SJCRH30 (cell line): ENCODE measurements at regions not wholly inside any gene's neighbourhood (a gene's known extent, or its start where the extent isn't known, plus 50 kb on each side); places are given as distances from the start of the nearest gene placed in this dataset.

ENCODE experiments used
- DNase-seq, 2 experiments: peaks; one replicate each; pipeline ENCODE4 v3.0.0-alpha.2; 2015 to 2020
- H3K27ac ChIP-seq: fragments of 250-450 bp; sonication (Bioruptor Pico); 2 replicates; pipeline ENCODE4 v1.5.1; 2020; ENCODE audit warnings: mild to moderate bottlenecking, moderate library complexity
- H3K27me3 ChIP-seq: fragments of 250-450 bp; sonication (Bioruptor Pico); 2 replicates; pipeline ENCODE4 v1.5.1; 2020; ENCODE audit warnings: mild to moderate bottlenecking, moderate library complexity
- H3K36me3 ChIP-seq: fragments of 250-450 bp; sonication (Bioruptor Pico); 2 replicates; pipeline ENCODE4 v1.5.1; 2020; ENCODE audit warnings: mild to moderate bottlenecking, moderate library complexity
- H3K4me1 ChIP-seq: fragments of 250-450 bp; sonication (Bioruptor Pico); 2 replicates; pipeline ENCODE4 v1.5.1; 2020; ENCODE audit warnings: mild to moderate bottlenecking, moderate library complexity
- H3K4me3 ChIP-seq: fragments of 250-450 bp; sonication (Bioruptor Pico); 2 replicates; pipeline ENCODE4 v1.5.1; 2020; ENCODE audit warnings: mild to moderate bottlenecking, moderate library complexity
- H3K9me3 ChIP-seq: fragments of 250-450 bp; sonication (Bioruptor Pico); replicated peaks from 2 replicates; pipeline ENCODE4 v1.5.1; 2020; ENCODE audit warnings: mild to moderate bottlenecking, moderate library complexity

DNA sequence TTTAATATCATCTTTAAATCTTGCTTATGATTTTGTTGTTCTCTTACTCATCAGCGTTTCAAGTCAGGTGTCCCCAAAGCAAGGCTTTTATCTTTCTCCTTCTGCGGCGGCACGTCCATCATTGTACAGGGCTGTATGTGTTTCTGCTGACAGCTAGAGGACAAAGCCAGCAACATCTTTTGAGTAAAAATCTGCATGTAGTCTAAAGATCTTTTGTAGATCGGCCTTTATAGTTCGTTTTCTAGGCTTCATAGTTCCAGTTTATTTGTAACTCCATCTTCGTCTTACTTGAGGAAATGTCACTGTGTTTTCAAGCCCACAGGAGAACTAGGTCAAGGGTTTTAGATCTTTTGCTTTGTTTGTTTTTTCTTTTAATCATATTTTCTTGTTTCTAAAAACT is 211.4 kb upstream of the TOPAZ1 start:
- Histone ChIP-seq H3K27ac (no peak overlapping the region), H3K4me1 (no peaks in the 10 kb centered on the region), H3K27me3 (no peaks in the 10 kb centered on the region), H3K36me3 (no peaks in the 10 kb centered on the region), H3K9me3 (no peaks in the 10 kb centered on the region), H3K4me3 (no peak overlapping the region)
- no peak for DNase-seq

GRCh38 chr3:44030687-44031305 is 210.9 kb upstream of the TOPAZ1 start:
- Histone ChIP-seq H3K9me3 (no peaks in the 10 kb centered on the region), H3K4me1 (no peaks in the 10 kb centered on the region), H3K4me3 (no peak overlapping the region), H3K36me3 (no peaks in the 10 kb centered on the region), H3K27ac (no peak overlapping the region), H3K27me3 (no peaks in the 10 kb centered on the region)
- DNase-seq: no peak

DNA sequence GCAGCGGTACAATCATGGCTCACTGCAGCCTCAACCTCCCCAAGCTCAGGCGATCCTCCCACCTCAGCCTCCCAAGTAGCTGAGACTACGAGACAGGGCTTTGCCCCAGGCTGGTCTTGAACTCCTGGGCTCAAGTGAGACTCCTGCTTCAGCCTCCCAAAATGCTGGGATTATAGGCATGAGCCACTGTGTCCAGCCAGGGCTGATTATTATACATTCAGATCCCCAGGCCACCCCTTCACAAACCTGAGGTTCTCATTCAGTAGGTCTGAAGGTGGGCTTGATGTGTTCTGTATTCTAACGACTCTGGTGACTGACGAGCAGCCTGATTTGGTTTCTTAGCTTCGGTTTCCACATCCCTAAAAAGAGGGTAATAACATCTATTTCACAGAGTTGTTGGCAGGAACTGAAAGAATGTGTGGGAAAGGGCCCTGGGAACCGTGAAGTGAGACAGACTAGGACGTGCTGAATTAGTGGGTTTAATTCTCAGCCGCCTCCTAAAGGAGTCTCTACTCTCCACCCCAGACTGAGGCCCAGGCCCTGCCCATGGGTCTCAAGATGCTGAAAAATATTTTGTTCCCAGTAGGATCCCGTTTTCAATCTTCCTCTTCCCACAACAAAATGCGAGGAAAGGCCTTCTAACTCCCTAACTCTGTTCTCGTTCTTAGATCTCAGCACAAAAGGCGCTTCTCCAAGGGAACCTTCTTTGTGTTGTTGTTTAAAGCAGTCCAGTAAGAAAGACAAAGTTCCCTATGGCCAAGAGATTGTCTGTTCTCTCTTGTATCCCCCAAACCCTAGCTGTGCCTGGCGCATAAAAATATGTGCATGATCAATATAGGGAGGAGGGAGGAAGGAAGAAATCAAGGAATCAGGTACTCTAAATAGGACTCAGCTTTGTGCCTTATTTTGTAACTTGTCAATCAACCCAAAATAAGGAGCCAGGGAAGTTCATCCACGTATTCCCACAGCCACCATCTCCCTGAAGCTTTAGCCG is 210.0 kb upstream of the TOPAZ1 start:
- Histone ChIP-seq H3K9me3 (no peaks in the 10 kb centered on the region), H3K36me3 (no peaks in the 10 kb centered on the region), H3K27me3 (no peaks in the 10 kb centered on the region), H3K27ac (no peak overlapping the region), H3K4me3 (no peak overlapping the region), H3K4me1 (no peaks in the 10 kb centered on the region)
- no peak for DNase-seq

DNA sequence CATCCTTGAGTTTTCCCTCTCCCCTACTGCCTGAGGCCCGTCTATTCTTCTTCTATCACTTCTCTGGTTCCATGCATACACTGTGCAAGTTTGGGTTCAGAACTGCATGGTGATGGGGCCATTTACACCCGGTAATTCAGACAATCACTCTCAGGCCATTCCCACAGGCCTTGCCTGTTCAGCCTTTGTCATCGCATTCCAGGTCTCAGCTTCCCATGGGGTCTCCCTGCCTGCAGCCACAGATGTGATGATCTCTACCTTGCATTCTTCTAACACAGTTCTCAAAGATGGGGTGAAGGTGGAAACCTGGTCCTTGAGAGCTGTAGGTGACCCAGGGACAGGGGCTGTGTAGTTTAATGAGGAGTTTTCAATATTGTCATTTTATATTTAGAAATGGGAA is 209.2 kb upstream of the TOPAZ1 start:
- no peaks in the 10 kb centered on the region for H3K4me1 ChIP-seq
- no peak for DNase-seq

GRCh38 chr3:44033123-44033522 is 208.6 kb upstream of the TOPAZ1 start:
- H3K27me3 ChIP-seq: no peaks in the 10 kb centered on the region
- H3K36me3 ChIP-seq: no peaks in the 10 kb centered on the region
- H3K9me3 ChIP-seq: no peaks in the 10 kb centered on the region
- no peak for DNase-seq
- no peak overlapping the region for H3K4me3 ChIP-seq
- no peaks in the 10 kb centered on the region for H3K4me1 ChIP-seq
- H3K27ac ChIP-seq: no peak overlapping the region

More for the DNA sequence above, 209.2 kb upstream of the TOPAZ1 start:
- Histone ChIP-seq H3K27ac (no peak overlapping the region), H3K4me3 (no peak overlapping the region), H3K9me3 (no peaks in the 10 kb centered on the region), H3K27me3 (no peaks in the 10 kb centered on the region), H3K36me3 (no peaks in the 10 kb centered on the region)

DNA sequence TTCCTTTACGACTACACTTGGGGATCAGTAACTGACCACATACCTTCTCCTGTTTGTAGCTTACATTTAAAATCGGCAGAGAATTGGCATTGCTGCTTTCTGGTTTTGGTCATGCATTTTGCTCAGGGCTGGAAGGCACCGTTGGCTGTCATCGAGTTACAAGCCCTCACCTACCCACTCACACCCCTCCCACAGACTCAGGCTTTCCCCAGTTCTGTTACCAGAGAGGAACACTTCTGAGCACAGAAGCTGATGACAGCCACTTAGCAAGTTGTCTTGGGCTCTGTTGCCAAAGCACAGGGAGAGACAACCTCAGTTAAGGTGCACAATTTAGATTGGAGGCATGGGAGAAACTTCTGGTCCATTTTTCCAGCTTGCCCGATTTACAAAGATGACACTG is 204.8 kb upstream of the TOPAZ1 start:
- no peaks in the 10 kb centered on the region for H3K4me1 ChIP-seq
- DNase-seq: no peak
- no peaks in the 10 kb centered on the region for H3K36me3 ChIP-seq
- H3K4me3 ChIP-seq: no peak overlapping the region
- H3K27me3 ChIP-seq: no peaks in the 10 kb centered on the region
- no peak overlapping the region for H3K27ac ChIP-seq
- H3K9me3 ChIP-seq: no peaks in the 10 kb centered on the region

DNA sequence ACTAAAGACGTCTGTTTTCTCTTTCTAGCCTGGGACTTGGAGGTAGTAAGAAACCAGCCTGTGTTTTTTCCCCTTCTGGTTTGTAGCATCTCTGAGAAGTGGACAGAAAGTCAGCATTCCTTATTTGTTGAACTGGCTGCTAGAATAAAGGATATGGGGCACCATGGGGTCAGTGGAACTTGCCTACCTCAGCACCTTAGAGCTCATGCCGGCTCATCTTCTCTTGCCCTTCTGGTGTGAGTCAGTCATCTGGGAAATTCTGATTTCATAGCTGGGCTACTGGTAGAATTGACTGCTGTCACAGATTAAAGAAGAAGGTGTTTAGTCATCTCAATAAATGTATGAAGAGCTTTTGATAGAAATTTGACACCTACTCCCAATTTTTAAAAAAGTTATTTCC is 202.7 kb upstream of the TOPAZ1 start:
- Histone ChIP-seq H3K27ac (no peak overlapping the region), H3K4me1 (no peaks in the 10 kb centered on the region), H3K9me3 (no peaks in the 10 kb centered on the region), H3K4me3 (no peak overlapping the region), H3K27me3 (no peaks in the 10 kb centered on the region), H3K36me3 (no peaks in the 10 kb centered on the region)
- no peak for DNase-seq

DNA sequence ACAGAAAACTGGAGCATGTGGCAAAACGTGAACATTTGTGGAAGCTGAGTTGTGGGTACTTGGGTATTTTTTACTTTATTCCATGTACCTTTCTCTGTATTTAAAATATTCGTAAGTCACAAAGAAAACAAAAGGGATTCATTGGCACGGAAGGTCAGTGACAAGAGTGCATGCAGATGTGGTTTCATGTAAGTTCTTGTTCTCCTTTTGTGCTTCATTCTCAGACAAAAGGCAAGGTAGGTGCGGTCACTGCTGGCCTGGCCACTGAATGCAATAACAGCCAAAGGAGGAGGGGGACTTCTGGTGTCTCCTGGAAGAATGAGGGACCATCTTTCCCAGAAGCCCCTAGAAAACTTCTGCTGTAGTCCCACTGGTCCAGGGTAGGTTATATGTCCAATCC is 200.0 kb upstream of the TOPAZ1 start:
- Histone ChIP-seq H3K36me3 (no peaks in the 10 kb centered on the region), H3K4me1 (no peaks in the 10 kb centered on the region), H3K9me3 (no peaks in the 10 kb centered on the region), H3K27ac (no peak overlapping the region), H3K27me3 (no peaks in the 10 kb centered on the region), H3K4me3 (no peak overlapping the region)
- DNase-seq: no peak

GRCh38 chr3:44042772-44043171 is 198.9 kb upstream of the TOPAZ1 start:
- DNase-seq: no peak
- Histone ChIP-seq H3K4me3 (no peak overlapping the region), H3K9me3 (no peaks in the 10 kb centered on the region), H3K27me3 (no peaks in the 10 kb centered on the region), H3K27ac (no peak overlapping the region), H3K36me3 (no peaks in the 10 kb centered on the region), H3K4me1 (no peaks in the 10 kb centered on the region)

DNA sequence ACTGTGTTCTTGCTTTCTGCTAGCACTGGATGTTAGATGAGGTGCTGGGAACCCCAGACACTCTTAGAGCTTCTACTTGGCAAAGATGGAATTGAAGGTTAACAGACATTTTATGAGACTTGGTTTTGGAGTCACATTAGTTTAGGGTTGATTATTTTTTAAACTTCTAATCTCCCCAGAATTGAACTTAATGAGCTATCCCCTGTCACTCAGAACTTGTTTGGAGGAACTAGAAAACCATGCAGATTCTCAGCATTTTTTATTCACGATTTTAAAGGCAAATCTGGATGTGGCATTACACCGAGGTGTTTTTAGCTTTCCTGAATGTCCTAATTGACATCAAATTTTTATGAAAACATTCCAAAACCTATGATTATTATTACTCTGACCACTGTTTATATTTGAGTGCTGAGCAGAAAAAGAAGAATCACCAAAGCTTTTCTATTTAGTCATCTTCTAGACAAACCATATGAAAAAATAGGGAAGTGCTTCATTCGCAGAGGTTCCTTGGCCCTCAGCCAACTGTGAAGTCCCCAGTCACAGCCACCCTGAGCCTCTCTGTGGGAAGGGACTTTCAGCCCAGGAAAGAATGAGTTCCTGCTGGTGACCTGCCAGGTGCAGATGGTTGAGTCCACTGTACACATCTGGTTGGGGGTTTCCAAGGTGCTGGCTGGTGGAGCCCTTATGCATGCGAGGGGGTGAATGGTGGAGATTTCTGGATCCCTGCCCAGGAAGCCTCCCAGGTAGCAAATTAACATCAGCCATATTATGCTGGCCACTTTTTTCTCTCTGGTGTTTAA is 196.0 kb upstream of the TOPAZ1 start:
- Histone ChIP-seq H3K9me3 (no peaks in the 10 kb centered on the region), H3K36me3 (no peaks in the 10 kb centered on the region), H3K27ac (no peak overlapping the region), H3K4me3 (no peak overlapping the region), H3K27me3 (no peaks in the 10 kb centered on the region), H3K4me1 (no peaks in the 10 kb centered on the region)
- peak in 1 of 2 experiments; percentile 16 for DNase-seq

DNA sequence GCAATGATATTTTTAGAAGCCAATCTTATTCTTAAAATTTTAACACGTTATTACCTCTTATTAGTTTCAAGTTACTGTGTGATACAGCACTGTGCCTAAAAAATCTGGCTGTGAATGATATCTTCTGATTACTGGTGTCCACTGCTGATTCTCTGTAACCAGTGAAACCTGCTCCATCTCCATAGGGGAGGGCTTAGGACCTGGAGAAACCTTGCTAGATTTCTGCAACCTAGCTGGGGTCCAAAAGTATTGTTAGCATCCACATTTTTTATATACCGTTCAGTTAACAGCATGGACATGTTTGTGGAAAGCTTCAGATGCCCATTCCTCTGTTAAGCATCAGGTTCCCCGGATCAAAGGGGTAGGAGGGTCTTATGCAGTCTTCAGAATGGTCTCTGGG is 193.9 kb upstream of the TOPAZ1 start:
- Histone ChIP-seq H3K9me3 (no peaks in the 10 kb centered on the region), H3K4me1 (no peaks in the 10 kb centered on the region), H3K27ac (no peak overlapping the region), H3K27me3 (no peaks in the 10 kb centered on the region), H3K4me3 (no peak overlapping the region), H3K36me3 (no peaks in the 10 kb centered on the region)
- DNase-seq: no peak

DNA sequence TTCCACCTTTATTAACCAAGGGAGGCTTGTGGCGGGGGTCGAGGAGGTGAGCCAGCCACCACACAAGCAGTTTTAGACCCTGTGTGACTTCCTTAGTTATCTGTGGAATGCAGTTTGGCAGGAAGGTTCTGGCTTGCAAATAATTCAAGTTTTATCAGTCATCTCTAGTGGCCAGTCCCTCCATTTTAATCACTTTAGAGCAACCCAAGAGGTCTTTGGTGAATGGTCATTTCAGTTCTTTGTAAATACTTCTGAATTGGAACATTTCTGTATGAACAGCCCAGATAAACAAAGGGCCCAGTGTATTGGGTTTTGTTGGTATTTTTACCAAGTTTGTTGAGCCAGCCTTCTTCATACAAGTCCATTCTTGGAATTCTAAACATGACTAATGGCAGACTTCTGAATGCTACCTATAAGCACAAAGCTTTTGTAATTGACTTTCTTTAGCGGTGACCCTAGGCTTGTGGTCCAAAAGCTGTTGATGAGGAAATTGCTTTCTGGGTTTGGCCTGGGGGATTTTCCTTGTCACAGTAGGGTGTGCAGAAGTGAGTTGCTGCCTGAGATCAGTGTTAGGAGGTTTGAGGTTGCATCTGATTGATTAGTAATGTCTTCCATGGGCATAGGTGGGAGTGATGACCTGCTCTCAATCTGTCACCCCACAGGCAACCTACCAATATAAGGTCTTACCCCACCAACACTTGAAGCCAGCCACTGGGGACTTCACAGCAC is 193.3 kb upstream of the TOPAZ1 start:
- no peaks in the 10 kb centered on the region for H3K4me1 ChIP-seq

GRCh38 chr3:44048949-44049348 is 192.7 kb upstream of the TOPAZ1 start:
- DNase-seq: no peak

More for the DNA sequence above, 193.3 kb upstream of the TOPAZ1 start:
- H3K36me3 ChIP-seq: no peaks in the 10 kb centered on the region
- H3K27me3 ChIP-seq: no peaks in the 10 kb centered on the region
- H3K4me3 ChIP-seq: no peak overlapping the region
- H3K27ac ChIP-seq: no peak overlapping the region
- no peak for DNase-seq
- H3K9me3 ChIP-seq: no peaks in the 10 kb centered on the region

GRCh38 chr3:44050101-44050500 is 191.6 kb upstream of the TOPAZ1 start:
- H3K4me1 ChIP-seq: no peaks in the 10 kb centered on the region
- no peaks in the 10 kb centered on the region for H3K27me3 ChIP-seq
- H3K9me3 ChIP-seq: no peaks in the 10 kb centered on the region
- DNase-seq: no peak
- H3K4me3 ChIP-seq: no peak overlapping the region
- H3K36me3 ChIP-seq: no peaks in the 10 kb centered on the region
- no peak overlapping the region for H3K27ac ChIP-seq

More at GRCh38 chr3:44048949-44049348, 192.7 kb upstream of the TOPAZ1 start:
- no peak overlapping the region for H3K27ac ChIP-seq
- no peaks in the 10 kb centered on the region for H3K4me1 ChIP-seq
- H3K27me3 ChIP-seq: no peaks in the 10 kb centered on the region
- no peaks in the 10 kb centered on the region for H3K36me3 ChIP-seq
- no peak overlapping the region for H3K4me3 ChIP-seq
- no peaks in the 10 kb centered on the region for H3K9me3 ChIP-seq
